ENCODE measurements at regions not wholly inside any gene's neighbourhood (a gene's known extent, or its start where the extent isn't known, plus 50 kb on each side); places are given as distances from the start of the nearest gene placed in this dataset.
A peak's percentile ranks its signal among the peaks of the same experiment; 100 is the strongest.

- no peak for DNase-seq
Observed at GRCh38 chr9:38284588-38285051, 107.9 kb upstream of the ALDH1B1 start.

- no peak for DNase-seq
Observed at GRCh38 chr9:38284039-38284575, 108.4 kb upstream of the ALDH1B1 start.

- DNase-seq: no peak
Observed at GRCh38 chr9:38282756-38283155, 109.7 kb upstream of the ALDH1B1 start.

- DNase-seq: no peak
Observed at GRCh38 chr9:38281917-38282316, 110.6 kb upstream of the ALDH1B1 start.

GRCh38 chr9:38281196-38281595 lies 111.3 kb upstream of the ALDH1B1 start:
- DNase-seq: no peak

- DNase-seq: no peak
Observed at GRCh38 chr9:38280251-38280800, 112.2 kb upstream of the ALDH1B1 start.

- no peak for DNase-seq
Observed at GRCh38 chr9:38278931-38279679, 113.4 kb upstream of the ALDH1B1 start.

GRCh38 chr9:38278457-38278856 lies 114.0 kb upstream of the ALDH1B1 start:
- peak; percentile 8 for DNase-seq

GRCh38 chr9:38277601-38278200 lies 114.8 kb upstream of the ALDH1B1 start:
- no peak for DNase-seq

GRCh38 chr9:38276771-38277439 lies 115.6 kb upstream of the ALDH1B1 start:
- no peak for DNase-seq

- DNase-seq: no peak
Observed at GRCh38 chr9:38274800-38275199, 117.7 kb upstream of the ALDH1B1 start.

- no peak for DNase-seq
Observed at GRCh38 chr9:38272710-38273109, 119.8 kb upstream of the ALDH1B1 start.

- DNase-seq: no peak
Observed at GRCh38 chr9:38271666-38272241, 120.7 kb upstream of the ALDH1B1 start.

- DNase-seq: no peak
Observed at GRCh38 chr9:38269775-38270174, 122.7 kb upstream of the ALDH1B1 start.

GRCh38 chr9:38263532-38263931 lies 129.0 kb upstream of the ALDH1B1 start:
- DNase-seq: no peak

- no peak for DNase-seq
Observed at GRCh38 chr9:38259519-38260218, 132.8 kb upstream of the ALDH1B1 start.

- DNase-seq: no peak
Observed at GRCh38 chr9:38259056-38259455, 133.4 kb upstream of the ALDH1B1 start.

GRCh38 chr9:38257626-38258215 lies 134.8 kb upstream of the ALDH1B1 start:
- DNase-seq: no peak

GRCh38 chr9:38256461-38256860 lies 136.0 kb upstream of the ALDH1B1 start:
- no peak for DNase-seq

- no peak for DNase-seq
Observed at GRCh38 chr9:38255599-38255998, 136.9 kb upstream of the ALDH1B1 start.

- DNase-seq: no peak
Observed at GRCh38 chr9:38254756-38255155, 137.7 kb upstream of the ALDH1B1 start.

- DNase-seq: no peak
Observed at GRCh38 chr9:38254151-38254550, 138.4 kb upstream of the ALDH1B1 start.

Measured in RPMI8226 (cell line).